DND-41 (cell line): ENCODE measurements at regions not wholly inside any gene's neighbourhood (a gene's known extent, or its start where the extent isn't known, plus 50 kb on each side); places are given as distances from the start of the nearest gene placed in this dataset.

Source experiments
- ATAC-seq: fragments of 200-7000 bp; cut with Tn5 transposase; 3 replicates; pipeline ENCODE4 v1.9.1; 2021; ENCODE audit warnings: low read depth; ENCODE audit not compliant: insufficient read depth
- DNase-seq: peaks from one replicate; pipeline ENCODE4 v3.0.0-alpha.2; 2020
- H2AFZ ChIP-seq: 2 replicates; pipeline ENCODE4 v1.6.0; 2012; ENCODE audit warnings: low read depth, low read length
- H3K27ac ChIP-seq: 2 replicates; pipeline ENCODE4 v1.5.1; 2012; ENCODE audit warnings: low read length, inconsistent platforms
- H3K27me3 ChIP-seq: fragments of 200-600 bp; sonication (generic); 2 replicates; pipeline ENCODE4 v1.6.0; 2012; ENCODE audit warnings: low read length, mild to moderate bottlenecking, inconsistent platforms; ENCODE audit not compliant: insufficient read depth, poor library complexity
- H3K36me3 ChIP-seq: 2 replicates; pipeline ENCODE4 v1.5.1; 2012; ENCODE audit warnings: low read length, inconsistent platforms; ENCODE audit not compliant: insufficient read depth
- H3K4me1 ChIP-seq: 2 replicates; pipeline ENCODE4 v1.5.1; 2012; ENCODE audit warnings: mild to moderate bottlenecking, low read length; ENCODE audit not compliant: insufficient read depth
- H3K4me2 ChIP-seq: 2 replicates; pipeline ENCODE4 v1.6.0; 2012; ENCODE audit warnings: mild to moderate bottlenecking, moderate library complexity, low read length, inconsistent platforms; ENCODE audit not compliant: insufficient read depth
- H3K4me3 ChIP-seq, 2 experiments: fragments of 200-600 bp in 1 of 2; shearing (Covaris generic) in 1 of 2; 2 replicates each; pipeline ENCODE4 v1.5.1; 2012 to 2016; ENCODE audit warnings: inconsistent platforms in 2 of 2, low read length in 2 of 2, mild to moderate bottlenecking in 2 of 2, low read depth in 1 of 2, moderate library complexity in 1 of 2
- H3K79me2 ChIP-seq: 2 replicates; pipeline ENCODE4 v1.6.0; 2012; ENCODE audit warnings: low read length, inconsistent platforms; ENCODE audit not compliant: insufficient read depth
- H3K9ac ChIP-seq: 2 replicates; pipeline ENCODE4 v1.6.0; 2012; ENCODE audit warnings: low read depth, mild to moderate bottlenecking, inconsistent platforms, low read length, moderate library complexity
- H3K9me3 ChIP-seq: 2 replicates; pipeline ENCODE4 v1.5.1; 2012; ENCODE audit warnings: low read length, moderate library complexity, mild to moderate bottlenecking, inconsistent platforms; ENCODE audit not compliant: insufficient read depth, severe bottlenecking
- H4K20me1 ChIP-seq: 2 replicates; pipeline ENCODE4 v1.6.0; 2012; ENCODE audit warnings: low read length; ENCODE audit not compliant: insufficient read depth
- EZH2 ChIP-seq: IDR thresholded peaks from 3 replicates; pipeline ENCODE4 v1.6.1; 2012; ENCODE audit warnings: borderline replicate concordance, low read depth, mild to moderate bottlenecking, moderate library complexity, low read length, inconsistent platforms; ENCODE audit not compliant: severe bottlenecking
- TF ChIP-seq, protein P1 (sequence below): IDR thresholded peaks from 2 replicates; pipeline ENCODE4 v1.5.1; 2012; ENCODE audit warnings: borderline replicate concordance, low read length, moderate library complexity, mild to moderate bottlenecking; ENCODE audit not compliant: poor library complexity, severe bottlenecking; ENCODE audit errors: extremely low read depth

DNA sequence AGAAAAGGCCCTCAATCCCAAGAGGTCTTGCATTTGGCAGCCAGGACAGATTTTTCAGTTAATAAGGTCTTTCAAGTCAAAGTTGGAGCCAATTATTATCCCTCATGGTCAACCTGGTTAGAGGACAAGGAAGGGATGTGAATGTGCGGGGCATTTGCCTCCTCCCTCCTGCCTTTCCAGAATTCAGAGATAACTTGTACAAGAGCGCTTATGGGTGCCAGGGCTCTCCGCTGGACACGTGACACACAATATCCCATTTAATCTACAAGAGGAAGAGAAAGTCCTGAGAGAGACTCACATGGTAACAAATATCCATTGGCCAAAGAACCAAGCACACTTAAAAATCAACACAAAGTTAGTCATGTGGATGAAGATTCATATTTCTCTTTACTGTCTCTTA is 78.5 kb upstream of the ST8SIA2 start:
- DNase-seq (no peak), ATAC-seq (no peak)
- Histone ChIP-seq H3K4me3 (no peak overlapping the region), H2AFZ (no peak overlapping the region), H3K27ac (no peak overlapping the region), H3K4me1 (no peaks in the 10 kb centered on the region), H3K27me3 (peaks cover 6% of the 10 kb centered on the region), H3K9ac (no peak overlapping the region), H3K79me2 (no peaks in the 10 kb centered on the region), H3K4me2 (no peak overlapping the region), H3K36me3 (no peaks in the 10 kb centered on the region), H4K20me1 (no peaks in the 10 kb centered on the region), H3K9me3 (no peaks in the 10 kb centered on the region)
- TF ChIP-seq, protein P1, sequence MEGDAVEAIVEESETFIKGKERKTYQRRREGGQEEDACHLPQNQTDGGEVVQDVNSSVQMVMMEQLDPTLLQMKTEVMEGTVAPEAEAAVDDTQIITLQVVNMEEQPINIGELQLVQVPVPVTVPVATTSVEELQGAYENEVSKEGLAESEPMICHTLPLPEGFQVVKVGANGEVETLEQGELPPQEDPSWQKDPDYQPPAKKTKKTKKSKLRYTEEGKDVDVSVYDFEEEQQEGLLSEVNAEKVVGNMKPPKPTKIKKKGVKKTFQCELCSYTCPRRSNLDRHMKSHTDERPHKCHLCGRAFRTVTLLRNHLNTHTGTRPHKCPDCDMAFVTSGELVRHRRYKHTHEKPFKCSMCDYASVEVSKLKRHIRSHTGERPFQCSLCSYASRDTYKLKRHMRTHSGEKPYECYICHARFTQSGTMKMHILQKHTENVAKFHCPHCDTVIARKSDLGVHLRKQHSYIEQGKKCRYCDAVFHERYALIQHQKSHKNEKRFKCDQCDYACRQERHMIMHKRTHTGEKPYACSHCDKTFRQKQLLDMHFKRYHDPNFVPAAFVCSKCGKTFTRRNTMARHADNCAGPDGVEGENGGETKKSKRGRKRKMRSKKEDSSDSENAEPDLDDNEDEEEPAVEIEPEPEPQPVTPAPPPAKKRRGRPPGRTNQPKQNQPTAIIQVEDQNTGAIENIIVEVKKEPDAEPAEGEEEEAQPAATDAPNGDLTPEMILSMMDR, result no peak
- no peak for TF ChIP-seq EZH2

DNA sequence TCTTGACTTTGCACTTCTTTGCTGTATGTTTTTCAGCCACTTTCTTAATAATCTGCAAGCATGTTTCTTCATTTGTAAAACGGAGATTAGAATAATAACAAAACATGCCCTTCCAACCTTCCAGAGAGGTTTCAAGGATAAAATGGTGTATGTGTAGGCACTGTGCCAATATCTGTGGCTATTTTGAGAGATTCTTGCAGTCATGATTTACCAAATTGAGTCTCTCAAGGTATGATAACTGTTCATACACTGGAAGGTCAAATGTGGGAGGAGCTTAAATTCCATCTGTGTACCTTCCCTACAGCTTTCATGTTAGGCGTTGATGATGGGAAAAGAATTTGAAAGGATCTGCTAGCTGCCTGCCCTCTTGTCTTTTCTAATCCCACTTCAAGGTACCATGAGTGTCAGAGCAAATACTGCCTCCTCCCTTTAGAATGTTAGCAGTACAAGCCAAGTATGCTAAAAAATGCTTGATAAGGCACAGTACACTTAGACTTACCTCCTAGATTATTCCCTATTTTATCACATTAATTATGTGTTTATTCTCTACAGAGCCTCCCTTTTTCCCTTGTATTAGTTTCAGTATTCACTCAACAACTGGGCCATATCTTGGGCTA is 78.0 kb upstream of the ST8SIA2 start:
- H3K9ac ChIP-seq, result no peak overlapping the region
- no peak overlapping the region for H2AFZ ChIP-seq
- H3K4me1 ChIP-seq, result no peaks in the 10 kb centered on the region
- H3K27me3 ChIP-seq, result peaks cover 6% of the 10 kb centered on the region
- DNase-seq (no peak), ATAC-seq (no peak)
- no peaks in the 10 kb centered on the region for H3K9me3 ChIP-seq
- no peak overlapping the region for H3K4me2 ChIP-seq
- TF ChIP-seq EZH2, result no peak
- TF ChIP-seq, protein P1, result no peak
- no peaks in the 10 kb centered on the region for H4K20me1 ChIP-seq
- no peak overlapping the region for H3K27ac ChIP-seq
- H3K36me3 ChIP-seq, result no peaks in the 10 kb centered on the region
- H3K4me3 ChIP-seq, result no peak overlapping the region
- no peaks in the 10 kb centered on the region for H3K79me2 ChIP-seq

DNA sequence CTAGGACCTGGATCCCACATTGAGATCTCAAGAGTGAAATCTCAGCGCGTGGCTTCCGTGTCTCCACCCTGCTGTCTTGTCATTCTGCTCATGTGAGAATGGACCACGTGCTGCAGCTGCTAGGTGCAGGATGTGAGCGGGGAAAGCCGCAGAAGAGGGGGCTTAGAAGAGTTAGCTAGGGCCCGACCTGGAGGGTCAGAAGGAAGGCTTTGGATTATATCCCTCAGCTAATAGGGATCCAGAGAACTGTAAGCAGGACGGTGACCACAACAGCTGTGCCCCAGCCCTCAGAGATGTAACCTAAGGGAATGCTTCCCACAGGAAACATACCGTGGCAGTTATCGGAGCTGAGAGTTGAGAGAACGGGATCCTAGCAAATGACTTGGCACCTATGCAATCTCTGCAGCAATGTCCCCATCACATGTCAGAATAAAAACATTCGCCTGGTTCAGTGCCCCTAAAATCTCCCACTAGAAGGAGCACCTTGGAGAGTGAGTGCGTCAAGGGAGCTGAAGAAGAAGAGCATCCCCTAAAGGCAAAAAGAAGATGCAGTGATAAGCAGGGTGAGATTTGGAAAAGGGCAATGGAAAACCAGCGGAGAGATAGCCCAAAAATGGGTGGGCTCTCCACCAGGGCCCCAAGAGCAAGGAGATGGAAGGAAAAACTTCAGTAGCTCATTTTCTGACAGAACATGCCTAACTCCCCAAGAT is 76.9 kb upstream of the ST8SIA2 start:
- no peaks in the 10 kb centered on the region for H4K20me1 ChIP-seq
- H3K27me3 ChIP-seq, result peaks cover 6% of the 10 kb centered on the region
- no peaks in the 10 kb centered on the region for H3K4me1 ChIP-seq
- TF ChIP-seq, protein P1, result no peak
- no peak for TF ChIP-seq EZH2
- H3K79me2 ChIP-seq, result no peaks in the 10 kb centered on the region
- no peaks in the 10 kb centered on the region for H3K9me3 ChIP-seq
- no peak overlapping the region for H3K4me2 ChIP-seq
- no peak for ATAC-seq
- no peak overlapping the region for H3K27ac ChIP-seq
- H3K9ac ChIP-seq, result no peak overlapping the region
- no peak overlapping the region for H3K4me3 ChIP-seq
- H2AFZ ChIP-seq, result no peak overlapping the region
- no peak for DNase-seq
- no peaks in the 10 kb centered on the region for H3K36me3 ChIP-seq
